Activated naive CD8-positive, alpha-beta T cell treated with anti-CD3 and anti-CD28 coated beads, Interleukin-2, amount 10 ng/mL, durations not matched to agents 7 days and 5 days (primary cell): ENCODE measurements at regions not wholly inside any gene's neighbourhood (a gene's known extent, or its start where the extent isn't known, plus 50 kb on each side); places are given as distances from the start of the nearest gene placed in this dataset.
A peak's percentile ranks its signal among the peaks of the same experiment; 100 is the strongest.
"Not testable (repeated sequence)": the region's sequence is repeated elsewhere in the genome, so short reads cannot be mapped to it uniquely, and the experiment has no call there.

ENCODE experiments used
- ATAC-seq: fragments of 150-1000 bp; cut with Tn5 transposase; one replicate; pipeline ENCODE4 v1.10.0; 2021; ENCODE audit warnings: low read depth, moderate library complexity
- POLR2A ChIA-PET: fragments of 350-600 bp; sonication (Branson Sonifier 250); formaldehyde crosslinking; loops from one replicate; lab custom pipeline; 2021; ENCODE audit warnings: antibody characterized with exemption; lab: Charles Lee
- DNase-seq: peaks from one replicate; pipeline ENCODE4 v3.0.0; 2021
- H3K27ac Mint-ChIP-seq: one replicate; pipeline ENCODE4 v1.8.0; 2022; ENCODE audit warnings: mild to moderate bottlenecking, mixed read lengths
- H3K27me3 Mint-ChIP-seq: one replicate; pipeline ENCODE4 v1.8.0; 2022; ENCODE audit warnings: mild to moderate bottlenecking, moderate library complexity, mixed read lengths
- H3K36me3 Mint-ChIP-seq: one replicate; pipeline ENCODE4 v1.8.0; 2021; ENCODE audit warnings: mild to moderate bottlenecking, mixed read lengths
- H3K4me1 Mint-ChIP-seq: one replicate; pipeline ENCODE4 v1.8.0; 2021; ENCODE audit warnings: mixed read lengths
- H3K4me3 Mint-ChIP-seq: one replicate; pipeline ENCODE4 v1.8.0; 2022; ENCODE audit warnings: mild to moderate bottlenecking, moderate library complexity, mixed read lengths
- H3K9me3 Mint-ChIP-seq: one replicate; pipeline ENCODE4 v1.8.0; 2021; ENCODE audit warnings: mixed read lengths

DNA sequence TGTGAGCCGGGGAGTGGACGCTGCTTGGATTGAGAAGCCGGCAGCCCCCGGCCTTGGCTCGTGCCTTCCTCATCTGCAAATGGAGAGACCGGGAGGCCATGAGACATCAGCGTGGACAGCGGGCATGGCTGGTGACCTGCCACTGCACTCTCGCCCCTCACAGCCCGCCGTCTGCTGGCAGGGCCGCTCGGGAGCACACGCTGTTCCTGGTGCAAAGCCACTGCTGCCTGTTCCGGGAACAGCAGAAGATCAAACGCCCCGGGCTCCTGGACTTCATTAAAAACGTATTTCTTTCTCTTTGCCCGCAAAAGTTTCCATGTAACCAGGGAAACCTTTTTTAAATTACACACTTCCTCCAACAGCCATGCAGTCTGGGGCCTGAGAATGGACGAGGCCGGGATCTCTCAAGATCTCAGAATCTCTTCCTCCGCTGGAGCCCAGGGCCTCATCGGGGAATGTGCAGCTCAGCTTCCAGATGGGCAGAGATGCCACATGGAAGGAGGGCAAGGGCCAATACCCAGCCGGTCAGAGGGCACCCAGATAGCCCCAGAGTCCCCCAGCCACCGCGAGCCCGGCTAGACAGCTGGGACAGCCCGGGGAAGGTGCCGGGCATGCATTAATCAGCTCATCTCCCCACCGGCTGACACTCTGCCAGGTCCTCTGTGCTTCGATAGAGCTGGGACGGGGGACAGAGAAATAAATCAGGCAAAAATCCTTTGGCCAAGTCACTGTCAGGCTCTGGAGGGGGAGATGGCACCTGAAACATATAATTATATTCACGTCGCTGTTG, 62.8 kb upstream of the PRR5 start:
- Mint-ChIP-seq H3K4me1 (peaks cover 5% of the 10 kb centered on the region), H3K9me3 (no peaks in the 10 kb centered on the region), H3K27me3 (peaks cover 2% of the 10 kb centered on the region), H3K4me3 (no peak overlapping the region), H3K27ac (no peak overlapping the region), H3K36me3 (no peaks in the 10 kb centered on the region)
- no peak for DNase-seq
- no peak for ATAC-seq
- POLR2A ChIA-PET: no interaction called here

DNA sequence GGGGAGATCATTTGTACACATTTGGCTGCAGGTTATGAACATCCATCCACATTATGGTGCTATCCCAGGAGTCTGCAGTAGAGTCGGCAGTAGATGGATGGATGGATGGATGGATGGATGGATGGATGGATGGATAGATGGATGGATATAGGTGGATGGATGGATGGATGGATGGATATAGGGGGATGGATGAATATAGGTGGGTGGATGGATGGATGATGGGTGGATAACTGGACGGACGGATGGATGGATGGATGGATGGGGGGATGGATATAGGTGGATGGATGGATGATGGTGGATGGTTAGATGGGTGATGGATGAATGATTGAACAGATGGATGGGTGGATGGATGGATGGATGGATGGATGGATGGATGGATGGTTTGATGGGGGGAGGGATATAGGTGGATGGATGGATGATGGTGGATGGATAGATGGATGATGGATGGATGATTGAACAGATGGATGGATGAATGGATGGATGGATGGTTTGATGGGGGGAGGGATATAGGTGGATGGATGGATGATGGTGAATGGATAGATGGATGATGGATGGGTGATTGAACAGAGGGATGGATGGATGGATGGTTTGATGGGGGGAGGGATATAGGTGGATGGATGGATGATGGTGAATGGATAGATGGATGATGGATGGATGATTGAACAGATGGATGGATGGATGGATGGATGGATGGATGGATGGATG, 65.3 kb upstream of the PRR5 start:
- not testable (repeated sequence) for H3K9me3 Mint-ChIP-seq, H3K4me1 Mint-ChIP-seq, H3K4me3 Mint-ChIP-seq, DNase-seq, H3K27me3 Mint-ChIP-seq, H3K36me3 Mint-ChIP-seq, ATAC-seq, H3K27ac Mint-ChIP-seq
- POLR2A ChIA-PET: interaction anchor here (0.7 kb wide), 1 partner anchor 16 kb away, joined by 3 read pairs; no protein-coding TSS in a partner anchor

DNA sequence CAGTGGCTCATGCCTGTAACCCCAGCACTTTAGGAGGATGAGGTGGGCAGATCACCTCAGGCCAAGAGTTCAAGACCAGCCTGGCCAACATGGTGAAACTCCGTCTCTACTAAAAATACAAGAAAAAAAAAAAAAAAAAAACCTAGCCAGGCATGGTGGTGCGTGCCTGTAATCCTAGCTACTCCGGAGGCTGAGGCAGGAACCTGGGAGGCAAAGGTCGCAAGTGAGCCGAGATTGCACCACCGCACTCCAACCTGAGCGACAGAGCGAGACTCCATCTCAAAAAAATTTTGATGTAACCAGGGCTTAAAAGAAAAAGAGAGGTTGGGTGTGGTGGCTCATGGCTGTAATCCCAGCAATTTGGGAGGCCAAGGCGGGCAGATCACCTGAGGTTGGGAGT, 66.4 kb upstream of the PRR5 start:
- H3K27ac Mint-ChIP-seq, H3K9me3 Mint-ChIP-seq, DNase-seq, H3K36me3 Mint-ChIP-seq, H3K4me1 Mint-ChIP-seq, POLR2A ChIA-PET, ATAC-seq, H3K4me3 Mint-ChIP-seq, H3K27me3 Mint-ChIP-seq: not testable (repeated sequence)

DNA sequence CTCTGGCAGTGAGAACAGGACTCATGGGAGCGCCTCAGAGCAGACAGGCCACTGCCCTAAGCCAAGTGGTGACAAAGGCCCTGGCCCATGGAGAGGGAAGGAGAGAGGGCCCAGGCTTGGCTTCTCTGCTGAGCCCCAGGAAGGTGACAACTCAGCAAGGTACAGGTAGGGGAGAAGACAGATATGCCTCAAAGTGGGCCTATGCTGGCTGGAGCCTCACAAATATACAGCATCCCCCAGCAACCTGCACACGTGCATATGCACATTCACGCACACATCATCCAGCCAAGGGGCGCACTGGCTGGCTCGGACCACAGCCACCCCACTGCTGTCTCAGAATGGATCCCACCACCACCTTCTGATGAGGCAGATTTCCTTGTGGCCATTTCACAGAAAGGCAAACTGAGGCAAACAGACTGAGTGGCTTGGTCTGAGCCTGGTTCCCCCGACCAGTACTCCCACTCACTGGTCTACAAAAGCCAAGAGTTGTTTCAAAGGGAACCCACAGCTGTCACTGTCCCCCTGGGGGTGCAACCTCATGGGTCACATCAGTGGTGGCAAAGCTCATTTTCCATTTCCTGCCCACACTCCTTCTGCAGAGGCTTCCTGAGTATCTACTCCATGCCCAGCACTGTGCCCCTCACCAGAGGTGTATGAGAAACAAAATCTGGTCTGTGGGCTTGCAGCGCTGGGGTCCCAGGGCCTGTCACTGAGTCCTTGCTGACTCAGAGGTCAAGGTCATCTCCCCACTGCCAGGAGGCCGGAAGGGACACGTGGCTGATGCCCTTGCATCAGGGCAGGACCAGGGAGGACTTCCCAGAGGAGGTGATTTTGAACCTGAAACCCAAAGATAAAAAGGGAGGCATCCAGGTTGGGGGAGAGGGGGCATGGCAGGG, 67.3 kb upstream of the PRR5 start:
- POLR2A ChIA-PET: no interaction called here
- DNase-seq: peak; percentile 23

DNA sequence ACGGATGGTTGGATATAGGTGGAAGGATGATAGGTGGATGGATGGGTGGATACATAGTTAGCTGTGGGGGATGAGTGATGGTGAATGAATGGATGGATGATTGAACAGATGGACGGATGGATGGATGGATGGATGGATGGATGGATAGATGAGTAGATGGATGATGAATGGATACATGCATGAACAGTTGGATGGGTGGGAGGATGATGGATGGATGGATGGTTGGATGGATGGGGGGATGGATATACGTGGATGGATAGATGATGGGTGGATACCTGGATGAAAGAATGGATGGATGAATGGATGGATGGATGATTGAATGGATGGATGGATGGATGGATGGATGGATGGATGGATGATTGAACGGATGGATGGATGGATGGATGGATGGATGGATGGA, 68.4 kb upstream of the PRR5 start:
- Mint-ChIP-seq H3K27ac (no peak overlapping the region), H3K27me3 (peaks cover 2% of the 10 kb centered on the region), H3K4me1 (peaks cover 8% of the 10 kb centered on the region), H3K9me3 (peaks cover 6% of the 10 kb centered on the region), H3K4me3 (no peak overlapping the region), H3K36me3 (peaks cover 7% of the 10 kb centered on the region)
- no peak for DNase-seq
- no peak for ATAC-seq
- POLR2A ChIA-PET: no interaction called here

More for the DNA sequence above, 67.3 kb upstream of the PRR5 start:
- Mint-ChIP-seq H3K36me3 (peaks cover 7% of the 10 kb centered on the region), H3K4me3 (peak overlapping the region; percentile 9), H3K9me3 (peaks cover 6% of the 10 kb centered on the region), H3K4me1 (peaks cover 8% of the 10 kb centered on the region), H3K27ac (no peak overlapping the region), H3K27me3 (peaks cover 2% of the 10 kb centered on the region)
- ATAC-seq: no peak

DNA sequence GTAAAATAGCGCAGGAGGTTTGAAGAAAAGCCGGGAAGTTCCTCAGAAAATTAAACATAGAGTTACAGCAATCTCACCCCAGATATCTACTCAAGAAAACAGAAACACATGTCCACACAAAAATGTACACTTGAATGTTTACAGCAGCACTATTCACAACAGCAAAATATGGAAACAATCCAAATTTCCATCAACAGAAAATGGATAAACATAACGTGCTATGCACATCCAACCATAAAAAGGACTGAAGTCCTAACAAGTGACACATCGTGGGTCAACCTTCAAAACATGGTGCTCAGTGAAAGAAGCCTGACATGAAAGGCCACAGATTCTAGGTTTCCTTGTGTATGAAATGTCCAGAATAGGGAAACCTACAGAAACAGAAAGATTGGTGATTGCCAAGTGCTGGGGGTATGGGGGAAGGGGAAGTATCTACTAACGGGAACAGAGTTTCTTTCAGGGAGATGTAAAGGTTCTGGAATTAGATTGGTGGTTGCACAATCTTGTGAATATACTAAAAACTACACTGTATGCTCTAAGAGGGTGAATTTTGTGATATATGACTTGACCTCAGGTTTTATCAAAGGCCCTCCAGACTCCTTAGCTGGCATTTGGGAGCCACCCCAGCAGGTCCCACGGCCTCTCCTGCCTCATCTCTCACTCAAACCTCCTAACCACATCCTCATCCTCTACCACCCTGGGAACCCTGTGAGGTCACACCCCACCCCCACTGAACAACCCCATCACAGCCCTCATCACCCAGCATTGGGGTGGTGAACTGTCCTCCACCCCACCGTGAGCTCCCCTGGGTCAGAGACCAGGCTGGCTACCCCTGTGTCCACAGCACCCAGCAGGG, 69.2 kb upstream of the PRR5 start:
- POLR2A ChIA-PET: no interaction called here
- H3K9me3 Mint-ChIP-seq: peaks cover 6% of the 10 kb centered on the region
- peaks cover 8% of the 10 kb centered on the region for H3K4me1 Mint-ChIP-seq
- peaks cover 2% of the 10 kb centered on the region for H3K27me3 Mint-ChIP-seq
- H3K36me3 Mint-ChIP-seq: peaks cover 7% of the 10 kb centered on the region
- DNase-seq (no peak), ATAC-seq (peak; percentile 61)
- H3K4me3 Mint-ChIP-seq: no peak overlapping the region
- H3K27ac Mint-ChIP-seq: no peak overlapping the region

DNA sequence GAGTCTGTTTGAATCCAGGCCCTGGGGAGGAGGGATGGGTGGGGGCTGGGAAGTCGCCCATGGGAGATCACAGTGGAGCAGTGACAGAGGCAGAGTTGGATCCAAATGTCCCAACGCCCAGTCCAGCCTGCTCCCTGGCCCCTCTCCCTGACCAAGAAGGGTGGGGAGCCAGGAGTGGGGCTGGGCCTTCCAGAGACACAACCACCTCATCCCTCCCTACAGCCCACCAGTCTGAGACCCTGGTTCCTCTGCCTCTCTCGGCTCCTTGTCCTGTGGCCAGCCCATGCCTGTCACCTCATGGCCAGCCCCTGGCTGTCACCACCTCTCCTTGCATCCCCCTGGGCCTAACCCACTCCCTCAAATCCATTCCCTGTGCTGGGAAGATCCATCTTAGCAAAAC, 71.2 kb upstream of the PRR5 start:
- ATAC-seq: no peak
- peaks cover 6% of the 10 kb centered on the region for H3K9me3 Mint-ChIP-seq
- peak overlapping the region; percentile 37 for H3K27ac Mint-ChIP-seq

DNA sequence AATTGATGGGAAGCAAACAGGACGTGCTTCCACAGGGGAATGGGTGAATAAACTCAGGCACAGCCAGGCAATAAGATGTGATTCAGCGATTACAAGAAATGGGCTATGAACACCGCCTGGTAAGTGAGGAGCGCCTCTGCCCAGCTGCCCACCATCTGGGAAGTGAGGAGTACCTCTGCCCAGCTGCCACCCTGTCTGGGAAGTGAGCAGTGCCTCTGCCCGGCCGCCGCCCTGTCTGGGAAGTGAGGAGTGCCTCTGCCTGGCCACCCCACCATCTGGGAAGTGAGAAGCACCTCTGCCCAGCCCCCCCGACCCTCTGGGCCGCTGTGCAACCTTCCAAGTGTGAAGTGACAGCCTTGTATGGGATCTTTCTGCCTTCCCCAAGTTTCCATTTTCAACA, 73.2 kb upstream of the PRR5 start:
- H3K36me3 Mint-ChIP-seq: peaks cover 7% of the 10 kb centered on the region
- H3K27me3 Mint-ChIP-seq: peaks cover 2% of the 10 kb centered on the region
- ATAC-seq (no peak), DNase-seq (no peak)
- H3K4me3 Mint-ChIP-seq: no peak overlapping the region
- POLR2A ChIA-PET: interaction anchor here (0.7 kb wide), 1 partner anchor 656 kb away, joined by 3 read pairs; no protein-coding TSS in a partner anchor
- peaks cover 6% of the 10 kb centered on the region for H3K9me3 Mint-ChIP-seq
- no peak overlapping the region for H3K27ac Mint-ChIP-seq
- peaks cover 6% of the 10 kb centered on the region for H3K4me1 Mint-ChIP-seq

More for the DNA sequence above, 71.2 kb upstream of the PRR5 start:
- peak; percentile 3 for DNase-seq
- H3K4me1 Mint-ChIP-seq: peaks cover 11% of the 10 kb centered on the region
- POLR2A ChIA-PET: no interaction called here
- no peak overlapping the region for H3K4me3 Mint-ChIP-seq
- peaks cover 2% of the 10 kb centered on the region for H3K27me3 Mint-ChIP-seq
- H3K36me3 Mint-ChIP-seq: peaks cover 7% of the 10 kb centered on the region

DNA sequence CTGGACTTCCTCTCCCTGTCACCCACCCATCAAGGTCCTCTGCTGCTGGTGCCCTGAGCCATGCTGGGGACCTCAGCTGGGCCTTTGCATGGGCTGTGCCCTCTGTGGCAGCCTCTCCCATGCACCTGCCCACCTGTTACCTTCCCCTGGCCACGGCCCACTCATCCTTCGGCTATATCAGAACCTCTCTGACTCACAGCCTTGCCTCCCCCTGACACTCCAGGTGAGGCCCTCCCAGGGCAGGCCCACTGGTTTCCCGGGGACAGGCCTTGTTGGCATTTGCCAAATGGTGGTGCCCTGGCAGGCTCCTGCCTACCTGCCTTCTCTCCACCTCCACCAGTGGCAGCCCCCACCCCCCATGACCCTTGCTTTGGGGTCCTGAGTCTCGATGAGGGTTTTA, 73.7 kb upstream of the PRR5 start:
- Mint-ChIP-seq H3K4me3 (no peak overlapping the region), H3K4me1 (peaks cover 6% of the 10 kb centered on the region), H3K27me3 (peaks cover 3% of the 10 kb centered on the region), H3K27ac (no peak overlapping the region), H3K9me3 (peaks cover 6% of the 10 kb centered on the region), H3K36me3 (peaks cover 7% of the 10 kb centered on the region)
- POLR2A ChIA-PET: no interaction called here
- ATAC-seq: no peak
- DNase-seq: no peak

DNA sequence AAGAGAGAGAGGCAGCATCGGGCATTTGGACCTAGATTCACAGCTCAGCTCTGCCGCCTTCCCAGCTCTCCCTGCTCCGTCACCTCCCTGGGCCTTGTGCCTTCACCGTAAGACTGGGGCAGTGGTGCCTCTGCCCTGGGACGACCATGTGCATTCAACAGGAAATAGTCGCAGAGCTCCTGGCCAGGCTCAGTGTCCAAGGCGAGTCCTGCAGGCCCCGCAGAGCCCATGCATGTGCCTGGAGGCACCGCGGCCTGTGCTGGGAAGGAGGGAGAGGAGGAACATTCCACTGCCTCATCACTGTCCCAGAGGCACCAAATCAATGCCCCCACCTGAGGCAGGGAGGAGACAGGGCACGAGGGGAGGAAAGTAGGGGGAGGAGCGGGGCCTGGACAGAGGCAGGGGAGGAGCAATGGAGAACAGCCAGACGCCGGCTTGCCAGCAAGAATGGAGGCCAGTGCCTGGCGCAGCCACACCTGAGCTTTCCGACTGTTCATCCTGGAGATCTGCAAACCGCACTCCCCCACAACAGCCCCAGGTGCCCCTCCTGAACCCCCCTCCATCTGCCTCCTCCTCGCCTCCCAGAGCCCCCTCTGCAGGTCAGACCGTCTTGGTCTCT, 74.4 kb upstream of the PRR5 start:
- Mint-ChIP-seq H3K27me3 (peaks cover 4% of the 10 kb centered on the region), H3K4me3 (no peak overlapping the region), H3K4me1 (peaks cover 6% of the 10 kb centered on the region), H3K9me3 (peaks cover 6% of the 10 kb centered on the region), H3K27ac (no peak overlapping the region), H3K36me3 (peaks cover 7% of the 10 kb centered on the region)
- POLR2A ChIA-PET: interaction anchor here (0.9 to 1.1 kb wide), 2 partner anchors 37 to 42 kb away, joined by 3 to 6 read pairs; no protein-coding TSS in a partner anchor
- ATAC-seq (no peak), DNase-seq (no peak)

DNA sequence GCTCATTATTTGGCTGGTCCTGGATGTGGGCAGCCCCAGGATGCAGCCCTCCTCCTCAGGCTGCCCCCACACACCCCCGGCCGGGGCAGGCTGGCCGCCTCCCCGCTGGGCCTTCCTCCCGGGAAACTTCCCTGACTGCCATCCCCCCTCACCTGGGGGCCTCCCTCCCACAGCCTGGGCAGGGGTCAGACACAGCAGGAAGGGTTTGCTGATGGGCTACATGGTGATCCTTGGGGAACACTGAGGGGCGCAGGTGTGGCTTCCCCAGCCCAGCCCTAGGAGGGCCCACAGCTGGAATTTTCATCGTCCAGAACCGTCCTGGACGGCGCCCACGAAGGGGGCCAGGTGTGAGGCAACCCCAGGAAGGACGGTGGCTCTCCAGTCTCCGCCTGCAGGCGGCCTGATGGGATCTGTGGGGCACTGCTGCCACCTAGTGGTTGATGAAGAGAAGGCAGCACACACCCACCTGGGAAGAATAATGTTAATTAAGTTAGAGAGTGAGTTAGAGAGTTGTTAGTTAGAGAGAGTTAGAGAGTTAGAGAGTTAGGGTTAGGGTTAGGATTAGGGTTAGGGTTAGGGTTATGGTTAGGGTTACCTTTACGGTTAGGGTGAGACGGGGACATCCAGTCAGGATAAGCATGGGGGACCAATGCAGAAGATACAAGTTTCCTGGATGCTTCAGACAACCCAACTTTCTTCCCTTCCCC, 75.9 kb upstream of the PRR5 start:
- peaks cover 4% of the 10 kb centered on the region for H3K27me3 Mint-ChIP-seq
- DNase-seq: peak; percentile 84
- ATAC-seq: peak; percentile 71
- peaks cover 2% of the 10 kb centered on the region for H3K9me3 Mint-ChIP-seq
- peak overlapping the region; percentile 24 for H3K27ac Mint-ChIP-seq
- H3K4me3 Mint-ChIP-seq: no peak overlapping the region
- peaks cover 5% of the 10 kb centered on the region for H3K4me1 Mint-ChIP-seq
- peaks cover 3% of the 10 kb centered on the region for H3K36me3 Mint-ChIP-seq
- POLR2A ChIA-PET: interaction anchor here (1.4 to 1.6 kb wide), 2 partner anchors 43 to 671 kb away, joined by 4 to 6 read pairs; partner anchors contain the start of gene SAMM50
